Choroid plexus epithelial cell (primary cell): ENCODE measurements at regions not wholly inside any gene's neighbourhood (a gene's known extent, or its start where the extent isn't known, plus 50 kb on each side); places are given as distances from the start of the nearest gene placed in this dataset.

Source experiments
- DNase-seq: peaks from one replicate; pipeline ENCODE4 v3.0.0-alpha.2; 2010; ENCODE audit warnings: low read depth
- H3K4me3 ChIP-seq: 2 replicates; pipeline ENCODE4 v1.5.1; 2011; ENCODE audit warnings: low read depth, mild to moderate bottlenecking, control low read depth, low read length, moderate library complexity
- CTCF ChIP-seq: conservative IDR thresholded peaks from 2 replicates; pipeline ENCODE4 v1.5.1; 2011; ENCODE audit warnings: low read depth, mild to moderate bottlenecking, control low read depth, inconsistent platforms, low read length, moderate library complexity

- DNase-seq, result no peak
- no peak overlapping the region for H3K4me3 ChIP-seq
- no peak for TF ChIP-seq CTCF
Observed at GRCh38 chr14:66000766-66001165, 485.4 kb upstream of the CCDC196 start.

- no peak for DNase-seq
- TF ChIP-seq CTCF, result no peak
- no peak overlapping the region for H3K4me3 ChIP-seq
Observed at GRCh38 chr14:66001356-66001755, 484.8 kb upstream of the CCDC196 start.

- DNase-seq, result no peak
- H3K4me3 ChIP-seq, result no peak overlapping the region
- TF ChIP-seq CTCF, result no peak
Observed at GRCh38 chr14:66003082-66003730, 483.0 kb upstream of the CCDC196 start.

GRCh38 chr14:66005900-66006434, 480.2 kb upstream of the CCDC196 start:
- no peak for TF ChIP-seq CTCF
- no peak for DNase-seq
- no peak overlapping the region for H3K4me3 ChIP-seq

- TF ChIP-seq CTCF, result no peak
- no peak overlapping the region for H3K4me3 ChIP-seq
- DNase-seq, result no peak
Observed at GRCh38 chr14:66008631-66009030, 477.5 kb upstream of the CCDC196 start.

GRCh38 chr14:66009089-66009488, 477.1 kb upstream of the CCDC196 start:
- no peak overlapping the region for H3K4me3 ChIP-seq
- DNase-seq, result peak; percentile 87
- no peak for TF ChIP-seq CTCF

- DNase-seq, result no peak
- TF ChIP-seq CTCF, result no peak
- no peak overlapping the region for H3K4me3 ChIP-seq
Observed at GRCh38 chr14:66010695-66011094, 475.5 kb upstream of the CCDC196 start.
